HG03469 (cell line): ENCODE measurements at regions not wholly inside any gene's neighbourhood (a gene's known extent, or its start where the extent isn't known, plus 50 kb on each side); places are given as distances from the start of the nearest gene placed in this dataset.
"Not testable (repeated sequence)": the region's sequence is repeated elsewhere in the genome, so short reads cannot be mapped to it uniquely, and the experiment has no call there.

Experiments
- ATAC-seq: cut with Tn5 transposase; IDR thresholded peaks from one replicate; pipeline ENCODE4 v1.9.1; 2021; ENCODE audit warnings: mild to moderate bottlenecking, moderate library complexity, moderate number of reproducible peaks; ENCODE audit not compliant: unreplicated experiment

DNA sequence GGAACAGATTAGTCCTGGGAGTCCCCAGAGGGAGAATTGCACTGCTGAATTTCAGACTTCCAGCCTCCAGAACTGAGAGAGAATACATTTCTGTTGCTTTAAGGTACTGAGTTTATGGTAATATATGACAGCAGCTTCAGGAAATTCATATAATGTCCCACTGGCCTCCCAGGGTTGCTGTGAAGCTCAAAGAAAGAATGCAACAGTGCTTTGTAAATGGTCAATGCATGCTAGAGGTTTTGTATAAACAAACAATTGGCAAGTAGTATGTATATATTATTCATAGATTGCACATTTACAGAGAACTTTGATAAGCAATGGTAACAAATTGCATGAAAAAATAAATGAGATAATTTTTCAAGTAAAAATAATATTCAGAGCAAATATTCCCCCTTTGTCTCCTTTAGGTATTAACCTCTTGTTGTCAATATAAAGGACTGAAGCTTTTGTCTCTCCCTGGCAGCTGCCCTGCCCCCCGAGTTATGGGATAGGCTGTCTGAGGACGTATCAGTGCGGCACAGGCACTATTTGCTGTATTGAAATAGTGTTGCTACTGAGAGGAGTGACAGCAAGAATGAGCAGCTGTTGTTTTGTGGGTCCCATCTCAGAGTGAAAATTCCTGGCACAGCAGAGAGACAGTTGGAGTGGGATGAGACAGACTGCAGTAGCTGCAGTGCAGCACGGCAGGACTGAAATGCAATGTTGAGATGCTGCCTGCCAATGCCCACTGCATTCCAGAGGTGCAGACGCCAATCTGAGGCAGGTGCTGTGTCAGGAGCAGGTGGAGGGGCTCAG is 194.2 kb upstream of the GLRA1 start:
- ATAC-seq = no peak

DNA sequence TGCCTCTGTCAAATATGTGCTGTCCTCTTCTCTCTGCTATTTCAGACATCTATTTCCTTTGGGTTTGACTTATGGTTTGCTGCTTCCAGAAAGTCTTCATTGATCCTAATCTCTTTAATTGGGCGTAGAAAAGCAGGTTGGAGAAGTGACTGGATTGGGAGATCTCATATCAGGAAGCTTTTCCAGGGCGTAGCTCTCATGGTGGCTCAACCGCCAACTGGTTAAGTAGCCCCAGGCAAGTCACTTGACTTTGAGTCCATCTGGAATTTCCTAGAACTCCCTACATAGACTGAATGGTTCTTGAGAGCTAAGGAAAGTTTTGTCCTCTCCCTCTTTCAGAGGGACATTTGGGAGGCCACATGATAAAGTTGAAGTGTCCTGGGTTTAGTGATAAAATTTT is 192.3 kb upstream of the GLRA1 start:
- no peak for ATAC-seq

DNA sequence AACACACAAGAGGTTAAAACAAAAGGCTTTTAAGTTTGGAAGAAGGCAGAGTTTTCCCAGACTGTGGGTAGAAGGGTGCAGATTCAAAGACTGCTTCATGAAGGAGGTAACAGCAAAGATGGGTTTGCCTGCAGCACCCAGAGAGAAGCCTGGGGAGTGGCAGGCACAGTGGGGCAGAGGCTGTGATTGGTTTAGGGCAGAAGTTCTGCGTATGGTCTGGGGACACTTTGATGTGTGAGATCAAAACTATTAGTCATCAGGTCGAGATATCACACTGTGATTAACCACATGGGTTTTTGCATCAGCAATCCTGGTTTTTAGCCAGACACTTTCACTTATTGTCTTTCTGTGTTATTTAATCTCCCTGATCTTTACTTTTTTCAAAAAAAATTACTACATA is 188.8 kb upstream of the GLRA1 start:
- no peak for ATAC-seq

DNA sequence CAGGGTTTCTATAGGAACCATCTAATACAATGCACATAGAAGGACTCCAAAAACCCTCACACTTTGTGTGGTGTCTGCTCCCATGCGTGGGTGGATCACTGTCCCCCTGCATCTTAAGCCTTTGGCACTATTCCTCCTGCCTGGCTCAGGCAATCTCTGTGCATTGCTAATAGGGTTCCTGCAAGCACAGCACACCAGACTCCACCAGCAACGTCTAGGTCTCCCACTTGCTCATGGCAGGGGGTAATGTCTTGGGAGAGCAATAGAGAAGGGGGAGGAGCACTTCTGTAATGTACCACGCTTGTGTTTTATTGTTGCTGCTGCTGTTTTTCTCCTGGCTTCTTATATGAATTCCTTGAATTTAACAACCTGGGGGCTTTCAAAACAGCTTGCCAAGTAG is 182.6 kb upstream of the GLRA1 start:
- no peak for ATAC-seq

DNA sequence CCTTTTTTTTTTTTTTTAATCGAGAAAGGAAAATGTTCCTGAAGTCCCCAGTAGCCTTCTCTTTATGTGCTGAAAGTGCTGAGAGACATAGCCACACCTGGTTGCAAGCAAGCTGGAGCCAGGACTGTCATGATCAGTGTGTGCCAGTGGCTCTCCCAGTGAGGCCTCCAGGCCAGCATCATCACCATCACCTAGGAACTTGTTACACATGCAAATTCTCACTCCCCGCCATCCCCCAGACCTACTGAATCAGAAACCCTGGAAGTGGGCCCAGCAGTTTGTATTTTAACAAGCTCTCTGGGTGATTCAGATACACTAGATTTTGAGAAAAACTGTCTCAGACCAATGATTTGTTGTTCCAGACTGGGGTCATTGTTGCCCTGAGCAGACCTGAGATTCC is 181.9 kb upstream of the GLRA1 start:
- ATAC-seq = no peak

DNA sequence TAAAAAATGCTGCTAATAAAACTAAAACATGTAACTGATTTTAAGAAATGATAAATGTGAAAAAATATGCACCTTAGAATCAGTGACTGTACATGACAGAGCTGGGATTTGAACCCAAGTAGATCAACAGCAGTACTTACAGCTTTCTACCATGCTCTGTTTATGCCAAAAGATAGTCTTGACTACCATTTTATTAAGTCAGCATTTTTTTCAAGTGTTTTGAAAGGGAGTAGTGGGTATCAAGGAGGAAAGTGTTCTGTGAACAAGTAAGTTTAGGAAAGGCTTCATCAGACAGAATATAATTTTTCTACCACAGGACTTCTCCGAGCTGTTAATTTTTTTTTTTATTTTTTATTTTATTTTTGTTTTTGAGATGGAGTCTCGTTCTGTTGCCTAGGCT is 180.4 kb upstream of the GLRA1 start:
- no peak for ATAC-seq

DNA sequence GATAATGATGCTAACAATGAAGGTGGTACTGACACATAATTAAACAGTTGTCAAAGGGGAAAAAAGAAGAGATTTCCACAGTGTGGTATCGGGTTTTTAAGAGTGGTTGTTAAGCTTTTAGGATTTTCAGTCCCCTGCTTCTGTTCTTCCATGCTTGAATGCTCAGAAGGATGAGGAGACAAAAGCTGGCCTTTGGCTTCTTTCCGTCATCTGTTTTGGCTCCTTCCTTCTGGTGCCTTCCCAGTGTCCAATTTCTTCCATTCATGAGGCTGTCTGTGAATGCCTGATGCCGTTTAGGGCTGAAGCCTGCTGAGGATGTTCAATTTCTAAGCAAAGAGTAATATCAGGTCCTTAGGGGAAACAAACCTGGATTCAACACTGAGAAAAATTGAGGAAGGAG is 179.6 kb upstream of the GLRA1 start:
- ATAC-seq = no peak

DNA sequence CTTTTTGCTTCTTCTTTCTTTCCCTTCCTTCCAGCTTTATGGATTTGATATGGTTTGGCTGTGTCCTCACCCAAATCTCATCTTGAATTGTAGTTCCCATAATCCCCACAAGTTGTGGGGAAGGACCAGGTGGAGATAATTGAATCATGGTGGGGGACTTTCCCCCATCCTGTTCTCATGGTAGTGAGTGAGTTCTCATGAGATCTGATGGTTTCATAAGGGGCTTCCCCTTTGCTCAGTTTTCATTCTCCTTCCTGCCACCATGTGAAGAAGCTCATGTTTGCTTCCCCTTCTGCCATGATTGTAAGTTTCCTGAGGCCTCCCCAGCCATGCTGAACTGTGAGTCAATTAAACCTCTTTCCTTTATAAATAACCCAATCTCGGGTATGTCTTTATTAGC is 178.3 kb upstream of the GLRA1 start:
- not testable (repeated sequence) for ATAC-seq

DNA sequence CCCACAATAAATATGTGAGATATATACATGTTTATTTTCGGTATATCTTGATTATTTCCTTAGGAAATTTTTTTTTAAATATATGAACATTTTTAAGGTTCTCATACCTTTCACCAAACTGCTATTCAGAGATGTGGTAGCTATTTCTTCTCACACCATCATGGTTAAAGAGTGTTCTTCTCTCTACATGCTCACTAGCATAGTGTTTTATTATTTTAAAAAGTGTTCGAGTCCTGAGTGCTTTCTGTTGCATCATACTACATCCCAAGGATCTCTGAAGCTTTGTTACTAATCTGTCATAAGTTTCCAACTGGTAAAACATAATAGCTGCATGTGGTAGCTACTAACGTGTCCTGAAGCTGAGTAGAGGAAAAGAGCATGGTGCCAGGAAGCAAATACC is 177.4 kb upstream of the GLRA1 start:
- no peak for ATAC-seq

DNA sequence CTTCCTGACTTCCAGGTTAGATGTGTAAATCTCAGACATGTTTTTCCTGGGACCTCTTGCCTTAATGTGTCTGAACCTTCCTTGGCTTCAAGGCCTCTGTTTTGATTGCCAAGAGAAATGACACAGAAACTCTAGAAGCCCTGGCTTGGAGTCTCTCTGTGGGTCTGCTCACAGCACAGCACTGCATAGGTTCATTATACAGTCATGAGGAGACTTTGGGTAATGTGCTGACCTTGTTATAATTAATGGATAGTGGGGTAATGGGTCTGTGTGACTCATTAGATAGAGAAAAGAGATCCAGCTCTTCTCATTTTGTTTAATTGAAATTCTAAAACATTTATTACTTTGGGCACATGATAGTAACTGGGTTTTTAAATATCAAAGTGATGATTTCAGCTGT is 175.8 kb upstream of the GLRA1 start:
- ATAC-seq = no peak

DNA sequence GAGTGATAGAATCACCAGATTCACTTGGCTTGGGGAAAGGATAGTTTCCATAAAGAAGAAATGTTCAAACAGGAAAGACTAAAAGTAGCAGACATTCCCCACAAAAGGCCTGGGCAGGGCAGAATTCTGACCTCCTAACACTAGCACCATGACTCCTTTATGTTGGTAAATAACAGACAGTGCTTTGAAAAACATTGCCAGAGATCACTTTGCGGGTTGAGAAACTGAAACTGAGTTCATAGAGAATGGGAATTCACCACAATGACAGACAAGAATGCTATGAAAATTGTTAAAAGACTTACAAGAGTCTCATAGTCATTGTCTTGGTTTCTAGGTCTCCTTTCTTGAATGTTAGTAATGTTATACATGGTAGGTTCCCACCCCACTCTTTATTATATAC is 172.5 kb upstream of the GLRA1 start:
- peak; percentile 42 for ATAC-seq

DNA sequence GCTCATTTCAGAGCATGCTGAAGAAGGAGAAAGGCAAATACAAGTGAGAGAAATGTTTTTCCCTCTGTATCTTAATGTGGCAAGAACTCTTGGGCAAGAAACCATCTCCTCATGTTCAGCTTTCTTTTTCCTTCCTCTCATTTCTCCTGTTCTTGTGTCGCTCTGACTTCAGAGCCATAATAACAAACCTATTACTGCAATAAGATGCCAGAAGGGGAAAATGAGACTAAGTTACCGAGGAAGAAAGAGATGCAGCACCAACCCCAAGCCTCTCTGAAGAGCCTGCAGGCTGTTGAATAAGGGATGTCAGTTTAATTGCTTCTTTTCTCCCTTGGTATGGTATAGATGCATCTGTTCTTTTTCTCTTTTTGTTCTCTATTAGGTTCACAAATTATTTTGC is 170.1 kb upstream of the GLRA1 start:
- ATAC-seq = no peak

DNA sequence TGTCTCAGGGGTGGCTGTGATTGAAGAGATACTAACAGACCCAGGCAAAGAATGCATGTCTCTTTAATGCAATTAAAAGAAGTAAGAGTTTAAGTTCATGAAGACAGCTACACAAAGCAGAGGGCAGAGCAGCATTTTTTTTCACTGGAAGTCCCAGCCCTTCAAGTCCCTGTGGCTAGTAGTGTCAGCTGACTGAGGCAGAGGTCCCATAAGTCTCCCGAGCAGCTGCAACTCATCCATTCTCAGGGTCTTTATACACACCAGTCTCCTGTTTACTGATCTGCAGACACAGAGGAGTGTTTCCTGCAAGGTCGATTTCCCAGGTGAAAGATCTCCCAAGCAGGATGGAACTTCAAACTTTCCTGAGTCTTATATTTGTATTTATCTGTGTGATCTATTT is 169.4 kb upstream of the GLRA1 start:
- no peak for ATAC-seq

DNA sequence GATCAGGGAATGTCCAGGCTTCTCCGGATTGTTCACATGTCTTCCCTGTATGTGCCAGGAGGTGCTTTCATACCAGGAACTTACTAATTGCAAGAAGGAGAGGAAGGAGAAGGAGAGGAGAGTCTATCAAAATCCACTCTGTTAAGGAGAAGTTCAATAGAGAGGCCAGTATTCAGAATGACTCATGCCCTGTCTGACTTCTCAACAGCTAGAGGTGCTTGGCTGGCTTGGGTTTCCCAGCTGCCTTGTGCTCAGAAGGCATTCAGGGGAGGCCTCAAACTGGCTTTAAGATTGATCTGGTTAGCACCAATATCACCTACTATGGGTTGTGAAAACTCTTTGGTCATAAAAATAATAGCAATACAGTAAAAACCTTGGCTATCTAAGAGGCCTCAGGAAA is 167.9 kb upstream of the GLRA1 start:
- ATAC-seq = peak; percentile 45

DNA sequence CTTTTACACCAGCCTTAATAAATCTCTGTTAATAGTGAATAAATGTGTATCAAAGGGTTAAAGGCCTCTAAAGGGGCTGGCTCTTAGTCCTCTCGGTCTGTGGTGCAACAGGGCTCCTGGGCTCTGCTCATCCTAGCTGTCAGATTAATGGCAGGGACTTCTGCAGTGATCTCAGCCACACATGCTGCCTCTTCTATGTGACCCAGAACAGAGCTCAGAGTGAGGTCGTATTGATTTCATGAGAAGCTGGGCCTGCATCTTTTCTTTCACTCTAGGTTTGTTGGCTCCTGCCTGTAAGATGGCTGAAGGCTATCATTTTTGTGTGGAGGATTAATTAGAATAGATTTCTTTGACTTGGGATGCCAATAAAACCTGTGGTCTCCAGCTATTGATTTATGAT is 165.0 kb upstream of the GLRA1 start:
- no peak for ATAC-seq

DNA sequence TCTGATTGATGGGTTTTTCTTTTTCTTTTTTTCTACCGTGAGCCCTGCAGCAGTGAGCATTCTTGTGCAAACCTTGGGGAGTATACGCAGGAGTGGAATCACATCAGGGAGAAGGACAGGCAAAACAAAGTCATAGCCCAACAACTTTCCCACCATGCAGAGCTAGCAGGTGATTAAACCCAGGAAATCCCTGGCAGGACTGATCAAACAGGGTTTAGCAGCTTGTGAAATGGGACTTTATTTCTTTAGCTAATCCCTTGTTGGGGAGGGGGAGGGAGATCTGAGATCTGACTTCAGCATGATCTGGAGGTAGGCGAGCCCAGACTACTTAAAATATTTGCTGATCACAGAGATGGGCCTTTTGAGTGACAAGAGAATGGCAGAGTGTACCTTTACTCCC is 162.0 kb upstream of the GLRA1 start:
- no peak for ATAC-seq

DNA sequence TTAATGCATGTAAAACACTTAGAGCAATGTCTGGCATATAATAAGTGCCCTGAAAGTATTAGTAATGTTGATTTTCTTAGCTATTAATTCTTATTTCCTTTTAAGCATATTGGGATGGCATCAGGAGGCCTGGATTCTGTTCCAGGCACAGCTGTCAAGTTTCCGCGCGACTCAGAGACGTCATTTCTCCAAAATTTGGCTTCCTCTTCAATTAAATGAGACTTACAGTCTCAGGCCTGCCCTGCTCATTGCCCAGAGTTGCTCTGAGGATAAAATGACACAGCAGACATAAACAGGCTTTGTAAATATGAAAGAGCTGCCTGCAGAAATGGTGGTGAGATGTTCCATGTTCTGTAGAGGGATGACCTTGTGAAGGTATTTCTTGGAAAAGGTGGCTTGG is 159.8 kb upstream of the GLRA1 start:
- no peak for ATAC-seq

DNA sequence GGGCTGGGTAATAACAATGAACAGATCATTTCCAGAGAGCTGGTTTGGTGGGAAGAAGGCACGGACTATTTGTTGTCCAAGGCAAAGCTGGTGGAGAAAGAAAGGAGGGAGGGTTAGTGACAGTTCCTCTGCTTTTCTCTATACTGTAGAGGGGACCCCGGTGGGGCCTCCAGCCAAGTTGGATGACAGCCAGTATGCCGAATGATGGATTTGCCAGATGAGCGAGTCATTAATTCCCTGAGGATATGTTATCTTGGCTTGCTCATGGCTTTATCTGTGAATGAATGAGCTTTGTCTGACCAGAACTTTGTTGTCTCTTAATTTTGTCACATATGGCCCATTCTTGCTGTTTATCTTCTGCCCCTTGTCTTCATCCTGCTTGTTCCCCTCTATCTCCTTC is 158.6 kb upstream of the GLRA1 start:
- ATAC-seq = no peak

DNA sequence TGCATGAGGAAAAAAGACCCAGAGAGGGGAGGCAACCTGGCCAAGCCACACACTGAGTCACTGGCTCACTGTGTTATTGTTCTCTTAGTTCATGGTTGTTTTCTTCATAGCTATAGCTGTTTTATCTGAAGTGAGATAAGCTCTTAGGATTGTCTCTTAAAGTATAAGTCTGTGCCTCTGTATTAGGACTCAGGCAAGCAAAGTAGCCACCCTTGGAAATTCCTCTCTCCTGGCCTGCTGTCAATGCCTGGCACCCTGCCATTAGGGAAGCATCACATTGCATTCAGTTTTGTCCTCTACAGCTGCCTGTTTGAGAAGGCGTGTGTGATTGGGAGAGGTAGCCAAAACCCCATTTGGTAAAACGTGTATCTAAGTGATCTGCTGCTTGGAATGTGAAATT is 147.4 kb upstream of the GLRA1 start:
- no peak for ATAC-seq

DNA sequence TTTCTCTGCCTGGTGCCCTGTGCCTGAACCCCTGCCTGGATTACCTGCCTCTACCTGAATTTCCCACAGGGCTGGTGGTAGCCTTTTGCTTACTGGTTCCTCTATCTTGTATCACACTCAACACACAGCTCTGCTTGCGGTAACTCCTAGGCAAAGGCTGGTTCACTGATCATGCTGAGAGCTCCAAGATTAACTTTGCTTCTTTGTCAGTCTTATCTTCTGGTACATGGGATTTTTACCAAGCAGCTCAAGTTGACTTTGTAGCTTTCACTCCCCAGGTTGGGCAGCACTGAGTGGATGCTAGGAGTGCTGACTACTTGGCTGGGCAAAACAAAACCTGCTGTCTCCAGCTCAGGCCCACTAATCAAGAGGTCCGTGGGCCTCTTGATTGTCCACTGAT is 145.9 kb upstream of the GLRA1 start:
- no peak for ATAC-seq

DNA sequence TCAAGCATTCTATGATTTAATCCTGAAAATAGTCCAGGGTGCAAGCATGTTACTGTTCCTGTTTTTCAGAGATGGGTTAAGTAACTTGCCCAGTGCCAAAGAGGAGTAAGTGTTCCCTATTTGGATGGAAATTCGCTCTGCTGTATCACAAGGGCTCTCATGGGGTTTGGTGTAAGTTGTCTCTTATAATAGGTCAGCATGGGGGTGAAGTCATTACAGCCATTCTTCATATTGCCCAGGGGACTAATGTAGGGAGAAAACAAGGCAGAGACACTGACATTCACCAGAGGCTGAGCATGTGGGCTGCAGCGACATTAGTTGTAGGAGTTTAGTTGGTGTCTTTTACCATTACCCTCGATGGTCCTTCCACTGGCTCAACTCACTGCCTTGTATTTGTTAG is 142.1 kb upstream of the GLRA1 start:
- no peak for ATAC-seq

DNA sequence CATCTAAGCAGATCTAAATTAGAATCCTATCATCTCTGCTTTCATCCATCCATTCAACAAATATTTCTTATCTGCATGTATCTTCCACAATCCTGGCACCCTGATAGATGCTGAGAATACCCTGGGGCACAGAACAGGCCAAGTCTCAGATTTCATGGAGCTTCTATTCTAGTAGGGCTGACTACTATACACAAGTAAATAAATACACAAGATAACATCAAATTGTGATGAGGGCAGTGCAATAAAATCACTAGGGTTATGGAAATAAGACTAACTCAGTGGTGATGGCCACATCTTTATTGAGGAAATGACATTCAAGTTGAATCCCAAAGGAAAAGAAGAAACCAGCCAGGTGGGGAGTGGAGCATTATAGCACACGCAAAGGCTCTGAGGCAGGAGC is 138.4 kb upstream of the GLRA1 start:
- no peak for ATAC-seq

DNA sequence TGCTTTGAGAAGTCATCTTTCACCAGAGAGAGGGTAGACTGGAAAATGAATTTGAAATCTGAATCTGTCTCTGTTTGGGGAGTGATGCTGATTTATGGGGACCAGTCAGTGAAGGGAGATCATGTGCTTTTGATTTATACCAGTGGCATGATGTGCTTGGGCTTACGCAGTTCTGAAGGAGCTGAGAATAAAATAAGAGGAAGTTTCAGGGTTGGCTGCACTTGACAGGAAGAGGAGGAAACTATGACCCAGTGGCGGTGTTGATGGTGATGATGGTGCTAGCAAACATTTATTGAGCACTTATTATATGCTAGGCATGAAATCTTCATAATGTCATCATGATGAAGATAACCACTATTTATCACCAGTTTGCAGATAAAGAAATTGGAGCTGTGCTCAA is 136.4 kb upstream of the GLRA1 start:
- ATAC-seq = peak; percentile 45
